HG02588 (cell line): ENCODE measurements at regions not wholly inside any gene's neighbourhood (a gene's known extent, or its start where the extent isn't known, plus 50 kb on each side); places are given as distances from the start of the nearest gene placed in this dataset.
"Not testable (repeated sequence)": the region's sequence is repeated elsewhere in the genome, so short reads cannot be mapped to it uniquely, and the experiment has no call there.

Source experiments
- ATAC-seq: cut with Tn5 transposase; IDR thresholded peaks from one replicate; pipeline ENCODE4 v1.9.1; 2021; ENCODE audit warnings: mild to moderate bottlenecking, moderate library complexity; ENCODE audit not compliant: unreplicated experiment

DNA sequence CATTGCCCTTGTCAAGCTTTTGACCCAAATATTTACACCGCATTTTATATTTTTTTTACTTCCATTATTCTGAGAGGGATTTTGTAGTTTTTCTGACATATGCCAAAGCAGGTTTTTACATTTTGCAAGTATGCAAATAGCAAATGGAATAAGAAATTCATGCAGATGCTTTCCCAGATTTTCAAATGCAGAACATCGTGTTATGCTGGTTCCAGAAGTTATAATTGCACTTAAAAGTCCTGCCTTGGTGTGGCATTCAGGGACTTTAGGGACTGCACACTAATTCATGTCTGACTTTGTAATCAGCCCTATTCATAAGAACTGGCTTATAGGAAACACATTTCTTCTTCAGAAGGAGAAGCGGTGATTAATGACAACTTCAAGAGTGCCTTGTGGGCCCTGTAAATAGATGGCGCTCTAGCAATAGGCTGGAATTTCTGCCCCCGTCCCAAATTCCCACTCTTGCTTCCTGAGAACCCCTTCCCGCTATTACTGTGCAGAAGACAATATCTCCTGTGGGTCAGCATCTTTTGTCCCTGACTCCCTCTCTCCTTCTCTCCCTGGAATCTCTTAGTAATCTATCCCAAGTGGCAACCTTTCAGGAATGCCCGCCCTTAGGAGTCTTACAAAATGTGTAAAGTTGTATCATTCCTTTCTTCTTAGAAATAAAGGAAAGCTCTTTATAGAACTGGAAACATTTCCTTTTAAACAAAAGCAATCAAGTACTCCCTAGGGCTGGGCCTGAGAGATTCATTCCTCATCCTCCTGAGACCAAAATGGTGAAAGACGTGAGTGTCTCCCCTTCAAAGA is 264.0 kb downstream of the INHBA start:
- no peak for ATAC-seq

DNA sequence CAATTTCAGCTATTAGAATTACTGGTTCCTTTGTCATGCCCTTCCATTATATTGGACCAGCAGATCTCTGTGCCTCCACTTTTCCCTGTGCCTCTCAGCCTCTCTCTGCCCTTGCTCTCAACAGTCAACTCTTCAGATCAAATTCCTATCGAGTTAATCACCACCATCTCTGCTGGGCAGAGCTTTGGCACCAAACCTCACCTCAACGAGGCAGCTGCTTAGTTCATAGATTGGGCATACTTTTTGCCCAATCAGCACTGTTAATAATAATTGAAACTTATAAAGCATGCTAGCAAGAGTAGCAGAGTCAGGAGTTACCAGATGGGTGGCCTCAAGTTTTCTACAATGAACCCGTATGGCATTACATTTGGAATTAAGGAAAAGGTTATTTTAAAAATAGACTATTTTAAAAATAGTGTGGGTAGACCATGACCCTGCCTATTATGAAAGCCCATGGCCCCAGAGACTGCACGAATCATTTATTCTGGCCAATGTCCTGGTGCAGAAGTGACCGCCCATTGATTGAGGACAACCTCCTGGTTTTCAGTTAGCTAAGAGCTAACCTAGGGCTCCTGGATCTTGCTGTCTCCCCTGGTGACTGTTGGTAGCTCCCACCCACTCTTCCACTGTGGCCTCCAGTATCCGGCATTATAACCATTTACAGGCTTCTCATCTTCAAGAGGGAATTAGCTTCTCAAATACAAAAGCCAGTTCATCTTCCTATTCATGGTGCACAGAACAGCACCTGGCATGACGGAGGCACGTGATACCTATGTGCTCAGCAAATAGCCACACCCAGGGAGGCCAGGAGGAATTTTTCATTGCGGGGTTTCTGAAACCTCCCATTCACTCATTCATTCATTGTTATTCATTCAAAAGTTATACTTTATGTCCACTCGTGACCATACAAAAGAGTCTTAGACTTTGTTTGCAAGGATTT is 265.4 kb downstream of the INHBA start:
- ATAC-seq, result no peak

DNA sequence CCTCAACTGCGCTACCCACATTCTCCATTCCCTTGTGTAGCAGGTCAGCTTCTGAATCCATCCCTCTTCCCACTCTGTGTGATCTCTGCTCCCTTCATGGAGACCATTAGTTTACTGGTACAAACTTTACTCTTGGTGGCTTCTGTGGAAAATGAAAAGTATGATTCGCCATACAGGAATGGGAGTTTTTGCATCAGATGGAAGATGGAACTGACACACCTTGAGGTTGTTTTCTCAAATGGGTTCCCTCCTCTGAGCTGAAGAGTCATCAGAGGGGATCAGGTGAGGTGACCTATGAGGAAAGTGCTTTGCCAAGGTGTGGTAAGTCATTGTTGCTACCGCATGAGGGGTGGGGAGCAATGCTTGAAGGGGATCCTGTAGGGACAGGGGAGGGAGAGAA is 266.8 kb downstream of the INHBA start:
- ATAC-seq, result no peak

DNA sequence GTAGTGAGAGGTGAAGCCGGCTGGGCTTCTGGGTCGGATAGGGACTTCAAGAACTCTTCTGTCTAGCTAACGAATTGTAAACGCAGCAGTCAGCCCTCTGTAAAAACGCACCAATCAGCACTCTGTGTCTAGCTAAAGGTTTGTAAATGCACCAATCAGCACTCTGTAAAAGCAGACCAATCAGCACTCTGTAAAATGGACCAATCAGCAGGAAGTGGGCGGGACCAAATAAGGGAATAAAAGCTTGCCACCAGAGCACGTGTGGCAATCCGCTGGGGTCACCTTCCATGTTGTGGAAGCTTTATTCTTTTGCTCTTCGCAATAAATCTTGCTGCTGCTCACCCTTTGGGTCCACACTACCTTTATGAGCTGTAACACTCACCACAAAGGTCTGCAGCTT is 267.9 kb downstream of the INHBA start:
- not testable (repeated sequence) for ATAC-seq

DNA sequence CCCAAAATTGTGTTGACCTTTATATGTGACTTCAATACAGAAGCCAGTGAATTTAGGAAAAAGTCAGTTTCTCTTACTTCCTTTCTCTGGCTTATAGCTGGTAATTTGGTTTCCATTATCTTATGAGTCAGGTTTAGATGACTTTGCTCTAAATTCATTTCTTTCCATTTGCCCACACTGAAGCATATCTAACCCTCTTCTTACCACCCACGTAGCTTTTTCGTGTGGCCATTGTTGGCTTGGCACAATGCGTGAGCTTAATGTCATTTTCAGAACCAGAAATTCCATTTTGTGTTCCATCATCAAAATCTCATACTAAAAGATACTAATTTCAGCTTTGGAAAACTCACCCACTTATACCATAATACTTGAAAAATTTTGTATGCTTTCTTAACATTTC is 271.2 kb downstream of the INHBA start:
- no peak for ATAC-seq

DNA sequence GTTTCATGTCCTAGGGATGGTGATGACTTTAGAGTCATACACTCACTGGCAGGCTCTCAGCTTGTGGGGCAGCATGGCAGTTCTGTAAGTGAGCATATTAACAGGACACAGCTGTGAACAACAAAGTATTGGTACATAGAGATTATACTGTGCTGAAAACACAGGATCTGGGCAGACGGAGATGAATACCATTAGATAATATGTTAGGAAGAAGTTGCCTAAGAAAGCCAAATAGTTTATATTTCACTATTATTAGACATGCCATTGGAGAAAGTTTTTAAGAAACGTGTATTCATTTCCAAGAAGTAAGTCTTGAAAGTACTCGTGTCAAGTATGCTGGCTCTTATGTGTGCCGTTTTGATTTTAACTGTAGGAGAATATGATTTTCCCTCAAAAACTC is 274.5 kb downstream of the INHBA start:
- no peak for ATAC-seq

DNA sequence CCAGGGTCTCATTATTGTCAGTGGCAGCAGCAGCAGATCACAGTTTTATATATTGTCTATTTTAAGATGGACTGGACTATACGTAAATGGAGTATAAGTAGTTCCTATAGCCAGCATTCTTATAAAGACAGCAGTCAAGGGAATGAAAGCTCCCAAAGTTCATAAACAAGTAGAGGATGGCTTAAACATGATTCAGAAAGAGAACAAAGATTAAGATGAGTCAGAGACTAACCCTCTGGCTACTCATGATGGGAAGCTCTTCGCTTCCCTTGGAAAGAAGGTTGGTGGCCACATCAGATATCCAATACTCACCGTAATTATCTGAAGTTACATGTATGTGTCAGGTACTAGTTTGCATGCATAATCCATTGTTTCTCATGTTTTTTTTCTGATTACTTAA is 277.0 kb downstream of the INHBA start:
- no peak for ATAC-seq

DNA sequence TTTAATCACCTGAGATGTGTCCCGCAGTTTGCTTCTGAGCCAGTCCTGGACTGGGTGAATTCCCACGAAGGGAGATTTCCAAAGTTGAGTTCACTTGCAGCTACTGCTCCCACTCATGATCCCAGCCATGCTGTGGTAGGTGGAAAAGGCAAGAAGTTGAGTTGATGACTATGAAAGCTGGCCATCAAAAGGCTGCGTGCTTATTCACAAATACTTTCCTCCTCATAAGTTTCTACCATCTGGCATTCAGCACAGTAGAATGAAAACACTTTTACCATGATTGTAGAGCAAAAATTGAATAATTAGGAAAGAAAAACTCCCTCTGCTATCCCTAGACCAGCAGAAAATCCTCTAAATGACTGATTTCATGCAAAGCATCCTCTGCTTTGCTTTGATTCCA is 281.8 kb downstream of the INHBA start:
- no peak for ATAC-seq

DNA sequence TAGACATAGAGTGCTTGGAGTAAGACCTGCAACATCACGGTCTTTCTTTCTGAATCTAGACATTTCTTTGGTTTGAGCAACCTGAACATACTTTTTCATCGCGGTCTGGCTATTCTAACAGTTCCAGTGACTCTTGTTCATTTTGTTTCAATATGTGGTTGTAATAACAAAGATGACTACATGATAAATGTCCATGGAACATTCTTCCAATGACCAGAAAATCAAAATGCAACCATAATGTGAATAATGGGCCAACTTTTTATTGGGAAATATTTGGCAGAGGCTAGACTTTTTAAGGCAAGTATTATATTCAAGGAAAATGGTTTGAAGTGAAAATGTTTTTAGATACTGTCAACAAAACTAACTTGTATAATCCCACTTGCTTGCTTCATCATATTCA is 282.5 kb downstream of the INHBA start:
- no peak for ATAC-seq

DNA sequence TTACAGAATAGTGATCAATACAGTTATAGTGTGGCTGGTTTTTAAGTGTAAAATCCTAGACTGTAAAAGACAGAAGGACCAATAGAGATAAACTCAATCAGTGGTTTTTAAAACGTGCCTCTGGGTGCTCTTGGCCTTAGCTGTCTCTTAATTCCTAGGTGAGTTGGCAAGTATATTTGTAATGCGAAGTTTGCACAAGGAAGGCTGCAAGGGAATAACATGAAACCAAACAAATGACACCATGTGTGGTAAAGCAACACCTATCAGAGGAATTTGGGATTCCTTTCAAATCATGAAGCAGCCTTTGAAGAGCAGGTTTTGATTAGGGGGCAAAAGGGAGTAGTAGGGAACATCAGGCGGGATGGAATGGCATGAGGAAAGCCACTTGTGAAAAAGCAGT is 284.6 kb downstream of the INHBA start:
- ATAC-seq, result no peak

DNA sequence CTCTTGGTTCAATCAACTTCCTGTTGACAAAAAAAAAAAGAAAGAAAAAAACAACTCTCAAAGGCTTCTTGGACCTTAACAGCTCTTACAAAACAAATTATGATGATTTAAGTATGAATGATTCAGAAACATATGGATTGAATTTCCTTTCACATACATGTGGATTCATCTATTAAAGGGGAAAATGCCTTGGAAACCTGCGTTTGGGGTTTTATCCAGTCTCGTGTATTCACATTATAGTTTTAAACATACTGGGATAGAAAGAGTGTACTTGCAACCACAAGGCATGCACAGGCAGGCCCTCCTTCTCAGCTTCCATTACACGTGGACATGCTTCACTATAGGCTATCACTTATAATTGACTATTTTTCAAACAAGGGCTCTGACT is 286.7 kb downstream of the INHBA start:
- no peak for ATAC-seq

DNA sequence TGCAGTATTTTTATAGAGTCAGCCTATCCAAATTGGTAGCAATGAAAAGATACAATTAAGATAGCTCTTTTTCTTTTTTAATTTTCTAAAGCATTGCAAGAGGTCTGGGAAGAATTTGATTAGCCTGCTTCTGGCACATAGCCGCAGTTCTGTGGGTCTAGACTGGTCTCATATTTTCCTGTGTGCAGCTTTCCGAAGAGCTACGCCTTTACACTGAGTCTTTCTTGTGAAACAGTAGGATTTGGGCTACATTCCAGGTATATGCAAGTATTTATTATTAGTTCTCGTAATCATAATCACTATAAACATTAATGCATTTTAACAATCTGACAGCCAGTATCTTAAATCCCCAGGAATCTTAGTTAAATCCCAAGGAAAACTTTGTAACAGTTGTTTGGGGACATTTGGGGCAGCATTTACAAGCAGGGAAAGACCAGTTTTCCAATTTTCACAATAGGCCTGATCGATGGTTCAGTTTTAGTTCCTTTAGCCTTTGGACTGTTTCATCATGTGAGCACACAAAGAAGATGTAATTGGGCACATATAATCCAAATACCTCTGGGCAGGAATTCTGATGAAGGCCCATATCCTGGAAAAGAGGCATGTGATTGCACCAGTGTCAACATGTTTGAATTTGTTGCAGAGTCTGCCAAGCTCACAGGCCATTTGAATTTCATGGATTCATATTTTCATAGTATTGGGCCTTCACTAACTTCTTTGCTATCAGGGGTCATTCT is 287.3 kb downstream of the INHBA start:
- no peak for ATAC-seq

DNA sequence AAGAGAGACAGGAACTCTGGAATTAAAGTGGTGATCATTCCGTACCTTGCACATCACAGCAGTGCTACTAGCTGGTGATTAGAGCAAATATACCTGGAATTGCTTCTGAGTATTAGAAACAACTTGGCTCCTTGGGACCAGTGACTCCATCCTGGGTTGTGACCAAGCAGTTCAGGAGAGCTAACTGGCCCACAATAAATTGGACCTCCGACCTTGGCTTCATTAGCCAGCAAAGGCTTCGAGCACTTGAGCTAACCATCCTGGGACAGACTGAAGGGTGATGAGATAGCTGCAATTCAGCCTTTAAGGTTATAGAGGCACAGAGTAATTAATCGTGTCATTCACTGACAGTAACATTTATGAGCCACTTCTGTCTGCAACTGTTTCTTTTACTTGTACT is 287.8 kb downstream of the INHBA start:
- ATAC-seq, result no peak

DNA sequence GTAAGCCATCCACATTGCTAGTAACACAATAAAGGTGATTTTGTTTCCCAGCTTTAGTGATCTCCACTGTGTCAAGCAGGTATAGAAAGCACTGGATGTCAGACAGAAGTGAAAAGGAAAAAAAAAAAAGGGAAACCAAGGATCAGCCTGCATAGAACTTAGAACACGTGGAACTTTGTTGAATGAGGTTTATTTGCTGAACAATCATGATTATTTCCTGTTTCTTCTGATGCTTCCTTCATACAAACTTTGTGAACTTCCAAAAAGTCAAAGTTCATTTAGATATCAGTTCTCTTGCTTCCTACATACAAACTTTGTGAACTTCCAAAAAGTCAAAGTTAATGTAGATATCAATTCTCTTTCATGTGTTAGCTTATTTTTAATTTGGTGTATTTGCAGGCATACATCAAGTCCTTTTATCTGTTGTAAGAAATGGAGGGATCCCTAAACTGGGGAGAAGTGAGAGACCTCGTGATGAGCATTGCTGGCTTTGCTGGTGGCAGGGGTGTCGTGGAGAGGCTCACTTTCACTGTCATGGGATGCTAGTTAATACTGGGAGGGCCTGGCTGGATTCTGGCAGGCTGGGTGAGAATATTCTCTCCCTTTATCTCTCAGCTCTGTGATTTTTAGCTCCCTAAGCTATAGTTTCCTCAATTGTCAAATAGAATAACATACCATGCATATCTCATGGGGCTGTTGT is 298.4 kb downstream of the INHBA start:
- no peak for ATAC-seq

DNA sequence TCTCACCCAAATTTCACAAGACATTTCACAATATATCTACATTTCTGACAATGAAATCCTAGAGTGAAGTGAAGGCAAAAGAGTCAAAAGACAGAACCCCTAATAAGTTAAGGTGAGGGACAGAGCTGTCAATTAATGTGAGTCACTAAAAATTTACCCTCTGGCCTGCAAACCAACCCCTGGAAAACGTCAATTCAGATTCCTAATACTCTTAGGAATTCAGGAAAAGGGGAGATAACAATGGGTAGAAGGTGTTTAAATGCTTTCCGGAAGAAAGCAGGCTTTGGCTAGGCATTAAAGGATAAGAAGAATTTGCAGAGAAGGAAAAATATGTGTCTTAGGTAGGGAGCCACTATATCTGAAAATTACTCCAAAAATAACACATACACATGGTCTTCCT is 299.6 kb downstream of the INHBA start:
- no peak for ATAC-seq

DNA sequence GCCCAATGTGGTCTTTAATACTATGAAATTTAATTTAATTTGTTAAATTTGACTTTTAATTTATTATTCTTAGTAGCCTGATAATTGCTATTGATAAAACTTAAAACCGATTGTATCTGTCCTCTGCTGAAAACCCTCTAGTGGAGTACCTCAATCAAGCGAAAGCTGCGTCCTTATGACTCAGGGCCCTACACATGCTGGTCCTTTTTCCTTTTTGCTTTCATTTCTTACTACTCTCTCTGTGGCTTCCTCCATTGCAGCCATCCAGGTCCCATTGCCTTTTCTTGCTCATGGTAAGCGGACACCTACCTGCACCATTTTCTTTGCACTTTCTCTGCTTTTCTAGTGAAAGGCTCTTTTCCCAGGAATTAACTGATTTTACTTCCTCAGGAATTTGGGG is 301.1 kb downstream of the INHBA start:
- no peak for ATAC-seq

DNA sequence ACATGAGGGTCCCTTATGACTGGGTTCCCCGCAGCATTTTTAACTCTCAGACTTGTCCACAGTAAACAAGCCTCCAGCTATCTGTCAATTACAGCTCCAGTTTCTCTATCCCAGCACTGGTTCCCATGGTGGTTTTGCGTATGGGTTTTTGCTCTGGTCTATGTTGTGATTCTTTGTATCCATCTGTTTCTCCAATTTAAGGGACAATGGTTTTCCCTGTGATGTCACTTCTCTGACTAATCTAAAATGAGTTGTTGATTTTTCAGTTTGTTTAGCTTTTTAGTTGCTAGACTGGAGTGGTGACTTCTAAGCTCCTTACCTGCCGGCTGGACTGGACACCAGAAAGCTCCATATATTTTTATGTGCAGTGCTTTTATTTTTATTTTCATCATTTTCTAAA is 303.7 kb downstream of the INHBA start:
- no peak for ATAC-seq

DNA sequence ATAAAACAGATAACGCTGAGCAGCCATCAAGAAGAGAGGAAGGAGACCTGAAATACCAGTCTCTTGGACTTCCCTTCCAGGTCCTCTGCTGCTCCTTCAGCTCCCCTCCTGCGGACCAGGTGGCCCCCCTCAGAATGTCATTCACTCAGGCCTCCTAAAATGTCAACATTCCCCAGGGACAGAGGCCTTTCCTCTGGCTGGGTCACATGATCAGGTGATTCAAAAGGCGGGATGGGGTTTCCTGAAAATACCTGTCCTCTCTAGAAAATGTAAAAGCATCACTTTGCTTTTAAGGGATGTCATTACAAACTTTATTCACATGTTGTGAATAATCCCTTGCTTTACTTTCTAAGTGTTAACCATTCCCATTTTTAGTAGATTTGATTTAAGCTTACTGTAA is 311.1 kb downstream of the INHBA start:
- ATAC-seq, result no peak

DNA sequence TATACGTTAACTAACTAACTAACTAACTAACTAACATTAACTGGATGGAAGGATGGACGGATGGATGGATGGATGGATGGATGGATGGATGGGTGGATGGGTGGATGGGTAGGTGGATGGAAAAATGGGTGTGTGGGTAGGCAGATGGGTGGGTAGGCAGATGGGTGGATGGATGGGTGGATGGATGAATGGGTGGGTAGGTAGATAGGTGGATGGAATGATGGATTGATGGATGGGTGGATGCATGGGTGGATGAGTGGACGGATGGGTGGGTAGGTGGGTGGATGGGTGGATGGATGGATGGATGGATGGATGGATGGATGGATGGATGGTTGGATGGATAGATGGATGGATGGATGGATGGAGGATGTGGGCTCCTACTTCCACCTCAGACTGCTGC is 314.0 kb downstream of the INHBA start:
- not testable (repeated sequence) for ATAC-seq

DNA sequence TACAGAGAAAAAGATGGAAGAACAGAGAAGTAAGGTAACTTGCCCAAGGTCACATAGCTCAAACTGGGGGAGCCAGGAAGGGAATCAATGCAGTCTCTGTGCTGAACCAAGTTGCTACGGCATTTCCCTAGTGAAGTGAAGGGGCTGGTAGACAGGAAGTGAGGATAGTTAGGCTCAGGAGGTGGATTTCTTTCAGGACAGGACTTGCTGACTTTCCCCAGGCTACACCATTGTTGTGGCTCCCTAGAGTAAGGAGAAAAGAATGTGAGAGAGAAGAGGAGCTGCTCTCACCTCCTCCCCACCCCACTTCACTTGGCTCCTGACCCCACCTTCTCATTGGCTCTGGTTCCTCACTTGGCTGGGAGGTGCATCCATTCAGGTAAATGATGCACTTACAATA is 316.9 kb downstream of the INHBA start:
- ATAC-seq, result no peak

DNA sequence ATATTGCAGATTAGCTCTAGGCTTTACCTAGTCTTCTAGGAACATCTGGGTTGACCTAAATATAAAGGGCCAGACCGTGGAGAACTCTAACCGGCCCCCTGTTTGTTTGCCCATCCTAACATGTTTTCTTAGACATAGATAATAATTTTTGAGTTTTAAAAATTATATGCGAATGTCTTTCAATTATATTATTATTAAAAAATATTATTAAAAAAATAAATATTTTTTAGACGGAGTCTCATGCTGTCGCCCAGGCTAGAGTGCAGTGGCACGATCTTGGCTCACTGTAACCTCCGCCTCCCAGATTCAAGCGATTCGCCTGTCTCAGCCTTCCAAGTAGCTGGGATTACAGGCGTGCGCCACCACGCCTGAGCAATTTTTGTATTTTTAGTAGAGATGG is 318.5 kb downstream of the INHBA start:
- ATAC-seq, result no peak
